Stomach (tissue), 4 donors: ENCODE measurements at regions not wholly inside any gene's neighbourhood (a gene's known extent, or its start where the extent isn't known, plus 50 kb on each side); places are given as distances from the start of the nearest gene placed in this dataset.

Experiments
- EP300 ChIP-seq: sonication (generic); formaldehyde crosslinking; IDR thresholded peaks from one replicate; pipeline ENCODE4 v1.6.1; 2017; ENCODE audit warnings: antibody characterized with exemption
- TF ChIP-seq, protein P1 (sequence below), 7 experiments: fragments of 450-650 bp in 4 of 7; fragments of 200-600 bp in 3 of 7; sonication (generic) in 3 of 7; IDR thresholded peaks; one replicate each; pipeline ENCODE4 v1.5.1; 2016 to 2019; ENCODE audit warnings: antibody characterized with exemption in 7 of 7, control low read depth in 2 of 7, mild to moderate bottlenecking in 1 of 7

DNA sequence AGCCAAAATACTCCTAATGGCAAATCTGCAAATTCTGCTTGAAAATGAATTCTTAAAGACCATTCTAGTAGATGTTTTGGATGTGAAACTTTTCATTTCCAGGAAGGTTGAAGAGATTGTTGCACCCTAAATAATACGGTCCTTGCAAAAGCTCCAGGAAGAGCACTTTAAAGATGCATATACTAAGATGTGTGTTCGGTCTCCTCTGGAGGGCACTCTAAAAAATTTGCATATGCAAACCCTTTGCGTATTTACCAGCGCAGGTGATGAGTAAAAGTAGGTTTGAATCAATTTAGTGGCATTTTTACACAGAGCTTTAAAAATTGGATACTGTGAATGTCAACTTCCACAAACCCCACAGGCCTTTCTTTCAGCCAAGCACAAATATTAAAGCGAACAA is 378.1 kb upstream of the SORCS1 start:
- TF ChIP-seq, protein P1, sequence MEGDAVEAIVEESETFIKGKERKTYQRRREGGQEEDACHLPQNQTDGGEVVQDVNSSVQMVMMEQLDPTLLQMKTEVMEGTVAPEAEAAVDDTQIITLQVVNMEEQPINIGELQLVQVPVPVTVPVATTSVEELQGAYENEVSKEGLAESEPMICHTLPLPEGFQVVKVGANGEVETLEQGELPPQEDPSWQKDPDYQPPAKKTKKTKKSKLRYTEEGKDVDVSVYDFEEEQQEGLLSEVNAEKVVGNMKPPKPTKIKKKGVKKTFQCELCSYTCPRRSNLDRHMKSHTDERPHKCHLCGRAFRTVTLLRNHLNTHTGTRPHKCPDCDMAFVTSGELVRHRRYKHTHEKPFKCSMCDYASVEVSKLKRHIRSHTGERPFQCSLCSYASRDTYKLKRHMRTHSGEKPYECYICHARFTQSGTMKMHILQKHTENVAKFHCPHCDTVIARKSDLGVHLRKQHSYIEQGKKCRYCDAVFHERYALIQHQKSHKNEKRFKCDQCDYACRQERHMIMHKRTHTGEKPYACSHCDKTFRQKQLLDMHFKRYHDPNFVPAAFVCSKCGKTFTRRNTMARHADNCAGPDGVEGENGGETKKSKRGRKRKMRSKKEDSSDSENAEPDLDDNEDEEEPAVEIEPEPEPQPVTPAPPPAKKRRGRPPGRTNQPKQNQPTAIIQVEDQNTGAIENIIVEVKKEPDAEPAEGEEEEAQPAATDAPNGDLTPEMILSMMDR (IDR thresholded peaks at IDR 0.05), result no peak
- TF ChIP-seq EP300, result no peak
